NCI-H1105 (cell line): ENCODE measurements at regions not wholly inside any gene's neighbourhood (a gene's known extent, or its start where the extent isn't known, plus 50 kb on each side); places are given as distances from the start of the nearest gene placed in this dataset.

Experiments
- DNase-seq: peaks from one replicate; lab custom pipeline; 2025; lab: John Stamatoyannopoulos, UW

DNA sequence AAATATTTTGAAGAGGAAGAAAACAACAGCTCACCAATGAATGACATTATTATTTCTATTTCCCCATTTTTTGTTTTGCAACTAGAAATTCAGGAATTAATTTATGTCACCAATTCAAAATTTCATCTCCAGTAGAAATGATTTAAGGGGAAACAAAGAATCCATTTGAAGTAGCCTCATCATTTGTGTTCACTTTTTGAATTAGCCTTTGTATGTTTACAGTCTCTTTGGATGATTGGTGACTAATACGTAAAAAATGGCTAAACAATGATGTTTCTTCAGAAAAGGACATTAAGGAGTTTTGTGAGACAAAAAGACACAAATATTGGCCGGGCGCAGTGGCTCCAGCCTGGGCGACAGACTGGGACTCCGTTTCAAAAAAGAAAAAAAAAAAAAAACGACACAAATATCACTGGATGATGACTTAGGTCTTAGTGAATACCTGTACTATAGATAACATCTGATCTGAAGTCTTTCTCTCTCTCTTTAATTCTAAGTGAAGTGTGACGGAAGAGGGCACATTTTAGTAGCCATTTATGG is 313.2 kb downstream of the PIK3C3 start:
- no peak for DNase-seq

DNA sequence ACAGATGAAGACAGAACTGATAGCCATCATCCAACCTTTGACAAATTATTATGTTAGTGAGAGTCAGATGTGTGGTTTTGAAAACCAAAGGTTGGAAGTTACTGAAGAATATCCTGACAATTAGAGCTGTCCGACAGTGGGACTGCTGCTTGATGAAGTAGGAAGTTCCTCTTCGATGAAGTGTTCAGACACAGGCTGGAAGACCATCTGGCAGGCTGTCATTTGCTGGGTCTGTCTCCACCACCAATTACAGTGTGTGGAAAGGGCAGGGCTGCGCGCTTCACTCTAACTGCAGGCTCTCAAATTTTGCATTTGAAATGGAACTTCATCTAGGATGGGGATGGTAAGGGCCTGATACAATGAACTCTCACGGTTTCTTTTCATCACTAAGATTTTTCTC is 313.8 kb downstream of the PIK3C3 start:
- DNase-seq: no peak

GRCh38 chr18:42271647-42272414 is 316.8 kb downstream of the PIK3C3 start:
- DNase-seq: no peak

DNA sequence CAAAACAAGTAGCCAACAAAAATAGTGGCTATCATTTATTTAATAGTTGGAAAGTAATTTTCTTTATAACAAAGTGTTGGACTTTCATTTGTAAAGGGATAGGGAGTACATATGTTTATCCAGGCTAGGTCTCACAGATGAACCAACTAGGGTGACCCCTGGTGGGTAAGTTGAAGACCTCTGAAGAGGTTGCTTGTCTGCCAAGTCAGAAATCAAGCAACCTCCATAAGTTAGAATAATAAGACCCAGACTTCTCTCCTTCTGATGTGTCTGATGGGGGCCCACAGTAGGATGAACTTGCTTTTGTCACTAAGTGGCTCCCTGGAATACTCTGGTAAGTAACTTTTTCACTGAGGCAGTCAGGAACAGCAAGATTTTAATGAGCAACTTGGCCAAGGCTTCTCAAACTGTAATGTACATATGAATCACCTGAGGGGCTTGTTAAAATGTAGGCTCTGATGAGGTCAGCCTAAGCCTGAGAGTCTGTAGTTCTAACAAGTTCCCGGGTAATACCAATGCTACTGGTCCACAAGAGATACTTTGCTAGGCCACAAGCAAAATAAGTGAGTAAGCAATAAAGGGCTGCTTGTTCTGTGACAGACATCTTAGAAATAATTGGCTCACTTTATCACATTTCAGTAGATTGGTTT is 319.6 kb downstream of the PIK3C3 start:
- no peak for DNase-seq

- DNase-seq: no peak
These were observed 320.1 kb downstream of the PIK3C3 start for GRCh38 chr18:42275138-42275535.

DNA sequence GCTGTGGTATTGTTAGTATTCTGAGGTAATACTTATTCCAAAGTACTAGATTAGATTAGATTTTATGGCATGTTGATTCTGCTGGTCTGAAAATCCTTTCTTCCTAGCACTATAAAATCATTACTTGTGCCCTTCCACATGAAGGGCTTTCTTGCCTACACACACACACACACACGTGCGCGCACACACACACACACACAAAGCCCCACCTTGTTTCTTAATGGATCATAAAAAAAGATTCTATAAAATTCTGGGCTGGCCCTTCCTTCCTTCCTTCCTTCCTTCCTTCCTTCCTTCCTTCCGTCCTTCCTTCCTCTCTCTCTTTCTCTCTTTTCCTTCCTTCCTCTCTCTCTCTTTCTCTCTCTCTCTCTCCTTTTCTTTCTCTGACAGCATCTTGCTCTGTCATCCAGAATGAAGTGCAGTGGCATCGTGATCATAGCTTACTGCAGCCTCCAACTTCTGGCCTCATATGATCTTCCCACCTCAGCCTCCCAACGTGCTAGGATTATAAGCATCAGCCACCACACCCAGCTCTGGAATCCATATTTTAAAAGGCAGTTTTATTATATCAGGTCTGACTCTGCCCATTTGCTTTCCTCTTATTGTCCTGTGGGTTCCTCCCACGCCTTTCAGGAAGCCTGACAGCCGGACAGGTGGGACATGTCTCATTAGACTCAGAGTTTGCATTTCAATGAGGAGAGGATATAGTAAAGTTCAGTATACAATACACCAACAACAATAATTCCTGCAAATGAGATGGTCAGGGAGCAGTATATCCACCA is 321.1 kb downstream of the PIK3C3 start:
- no peak for DNase-seq

DNA sequence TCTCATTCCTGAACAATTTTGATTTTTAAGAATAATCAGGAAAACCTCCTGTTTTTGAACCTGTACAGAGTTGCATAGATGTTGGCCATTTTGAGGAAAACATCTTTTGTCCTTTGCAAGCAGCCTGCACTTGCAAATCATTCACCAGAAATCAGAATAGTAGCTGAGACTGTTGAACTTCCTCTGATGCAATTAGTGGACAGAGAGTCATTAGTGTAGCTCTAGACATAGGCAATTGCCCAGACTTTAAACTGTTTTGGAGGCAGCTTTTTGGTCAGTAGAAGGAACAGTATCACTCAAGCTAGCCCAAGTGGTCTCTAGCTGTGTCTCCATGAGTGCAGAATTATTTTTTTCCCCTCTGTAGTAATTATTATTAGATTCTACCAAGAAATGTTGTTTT is 326.1 kb downstream of the PIK3C3 start:
- no peak for DNase-seq

- no peak for DNase-seq
These were observed 326.8 kb downstream of the PIK3C3 start for GRCh38 chr18:42281851-42282250.

DNA sequence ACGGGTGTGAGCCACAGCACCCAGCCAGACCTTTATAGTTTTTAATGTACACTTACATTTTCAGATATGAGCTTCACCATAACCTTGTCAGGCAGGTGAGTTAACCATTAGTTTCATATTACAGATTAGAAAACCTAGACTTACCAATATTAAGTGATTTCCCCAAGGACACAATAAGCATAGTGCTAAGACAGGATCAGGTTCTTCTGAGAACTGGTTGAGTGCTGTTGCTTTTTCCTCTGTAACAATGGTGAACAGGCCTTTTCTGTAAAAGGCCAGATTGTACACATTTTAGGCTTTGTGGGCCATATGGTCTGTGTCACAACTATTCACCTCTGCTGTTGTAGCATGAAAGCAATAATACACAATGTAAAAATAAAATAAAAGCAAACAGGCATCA is 332.0 kb downstream of the PIK3C3 start:
- no peak for DNase-seq

GRCh38 chr18:42288129-42288528 is 333.1 kb downstream of the PIK3C3 start:
- DNase-seq: no peak

DNA sequence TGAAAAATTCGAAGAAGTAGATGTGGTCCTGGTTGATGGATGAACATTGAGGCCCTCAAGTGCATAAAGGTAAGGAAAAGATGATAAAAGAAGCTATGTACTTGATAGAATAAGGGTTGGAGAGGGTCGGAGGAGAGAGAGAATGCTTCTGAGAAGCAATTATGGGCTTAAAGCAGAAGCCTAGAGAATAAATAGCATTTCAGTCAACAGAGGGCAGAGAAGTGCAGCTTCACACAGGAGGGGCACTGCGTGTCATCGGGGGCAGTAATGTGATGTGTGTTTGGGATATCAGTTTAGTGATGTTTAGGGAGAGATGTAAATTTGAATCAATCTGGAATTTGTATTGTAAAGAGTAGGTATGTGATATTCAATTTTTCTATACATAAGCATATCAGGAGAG is 334.5 kb downstream of the PIK3C3 start:
- DNase-seq: no peak

GRCh38 chr18:42290318-42291307 is 335.6 kb downstream of the PIK3C3 start:
- DNase-seq: no peak

DNA sequence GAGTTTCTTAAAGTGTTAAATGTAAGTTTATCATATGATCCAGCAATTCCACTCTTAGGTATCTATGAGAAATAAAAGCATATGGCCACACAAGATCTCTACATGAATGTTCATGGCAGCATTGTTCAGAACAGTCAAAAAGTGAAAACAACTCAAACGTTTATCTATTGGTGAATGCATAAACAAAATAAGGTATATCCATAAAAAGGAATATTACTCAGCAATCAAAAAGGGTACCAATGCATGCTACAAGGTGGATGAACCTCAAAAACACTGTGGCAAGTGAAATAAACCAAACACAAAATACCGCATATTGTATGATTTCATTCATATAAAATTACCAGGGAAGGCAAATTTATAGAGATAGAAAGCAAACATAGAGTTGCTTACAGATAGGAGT is 337.6 kb downstream of the PIK3C3 start:
- no peak for DNase-seq

DNA sequence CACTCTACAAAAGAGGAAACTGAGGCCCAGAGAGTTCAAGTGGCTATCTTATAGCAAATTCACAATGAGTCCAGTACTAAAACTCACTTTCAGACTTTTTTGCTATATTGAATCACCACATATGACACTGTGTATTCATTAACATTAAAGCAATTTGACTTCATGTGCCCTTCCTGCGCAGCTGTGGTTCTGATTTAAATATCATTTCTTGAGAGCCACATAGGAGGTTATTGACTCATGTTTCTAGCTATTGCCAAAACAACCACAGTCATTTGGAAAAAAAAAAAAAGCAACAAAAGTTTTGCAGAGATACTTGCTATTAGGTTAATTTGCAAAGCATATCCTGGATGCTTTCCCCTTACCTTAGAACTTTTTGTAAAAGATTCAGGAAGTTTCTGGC is 341.2 kb downstream of the PIK3C3 start:
- no peak for DNase-seq

DNA sequence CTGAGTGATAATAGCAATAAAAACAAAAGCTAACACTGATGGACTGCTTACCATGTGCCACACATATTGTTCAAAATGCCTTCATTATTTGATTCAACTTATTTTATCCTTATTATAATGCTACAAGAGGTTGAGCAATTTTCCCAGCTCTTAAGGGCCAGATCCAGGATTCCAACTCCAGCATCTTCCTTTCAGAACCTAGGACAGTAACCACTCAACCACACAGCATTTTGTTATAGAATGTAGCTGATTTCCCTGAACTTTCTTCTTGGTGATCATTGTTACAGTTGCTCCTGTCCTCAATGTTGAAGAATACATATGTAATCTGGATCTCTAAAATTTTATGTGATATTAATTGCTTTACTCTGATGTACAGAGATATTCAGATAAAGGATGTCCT is 341.7 kb downstream of the PIK3C3 start:
- DNase-seq: no peak

DNA sequence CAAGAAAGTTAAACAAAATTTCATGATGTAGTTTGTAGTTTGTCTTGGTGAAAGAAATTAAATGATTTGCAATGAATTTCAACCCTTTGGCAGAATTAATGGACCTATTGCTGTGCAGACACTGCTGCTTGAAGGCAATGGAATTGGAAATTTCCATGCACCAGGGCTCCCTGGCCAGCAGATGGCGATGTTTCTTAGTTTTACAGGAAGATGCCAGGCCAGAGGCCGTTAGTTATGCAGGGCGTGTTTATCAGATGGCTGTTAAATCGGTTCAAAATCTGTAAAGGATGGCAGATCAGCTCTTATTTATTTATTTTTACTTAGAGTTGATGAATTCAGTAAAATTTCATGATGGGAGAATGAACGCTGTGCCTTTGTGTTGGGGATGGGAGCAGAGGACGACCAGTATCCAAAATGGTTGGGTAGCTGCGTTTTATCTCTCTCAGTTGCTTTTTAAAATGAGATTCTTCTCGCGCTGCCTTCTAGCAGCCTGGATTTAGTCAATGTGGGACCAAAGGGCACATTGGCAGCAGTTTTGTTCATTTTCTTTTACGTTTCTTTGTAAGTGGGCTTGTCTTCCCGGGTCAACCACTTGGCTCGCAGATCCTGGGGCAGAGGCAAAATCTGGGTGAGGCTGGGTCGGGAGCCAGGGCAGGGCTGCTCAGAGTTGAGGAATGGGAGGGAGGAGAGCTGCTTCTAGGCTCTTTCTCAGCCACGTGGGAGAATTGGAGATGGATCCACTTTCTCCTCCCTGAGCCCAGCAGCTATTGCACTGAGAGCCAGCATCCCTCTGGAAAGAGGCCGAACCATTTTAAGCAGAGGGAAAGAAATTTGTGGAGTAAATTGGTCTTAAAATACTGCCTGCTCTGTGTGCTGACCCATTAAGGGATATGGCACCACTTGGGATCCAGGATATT is 344.0 kb downstream of the PIK3C3 start:
- peak; percentile 69 for DNase-seq

DNA sequence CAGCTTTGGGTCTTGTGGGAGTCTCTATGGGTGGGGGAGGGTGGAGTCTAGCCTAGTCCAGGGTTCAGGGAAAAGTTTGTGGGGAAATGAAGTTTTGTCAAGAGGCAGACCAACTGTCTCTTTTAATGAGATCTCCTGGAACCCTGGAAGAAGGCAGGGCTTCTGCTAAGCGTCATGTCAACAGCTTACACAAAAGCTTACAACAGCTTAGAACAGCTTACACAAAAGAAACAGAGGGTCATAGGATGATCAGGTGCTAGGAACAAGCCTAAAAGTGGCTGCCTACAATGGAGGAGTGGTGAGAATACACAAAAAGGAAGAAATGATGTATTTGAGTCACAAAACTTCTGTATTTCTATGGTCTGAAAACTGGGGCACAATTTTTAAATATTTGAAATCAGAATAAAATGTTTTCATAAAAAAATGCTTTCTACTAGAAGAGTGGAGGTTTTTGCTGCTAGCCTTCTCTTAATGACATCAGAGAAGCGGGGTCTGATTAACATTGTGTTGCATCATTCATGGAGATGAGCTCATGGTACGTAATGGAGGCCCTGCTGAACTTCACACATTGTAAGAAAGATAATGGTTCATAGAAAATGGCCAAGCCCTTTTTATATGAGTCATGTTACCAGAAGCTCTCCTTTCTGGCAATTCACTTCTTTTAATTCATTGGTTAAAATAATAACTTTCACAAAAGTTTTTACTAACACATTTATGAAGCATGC is 351.0 kb downstream of the PIK3C3 start:
- no peak for DNase-seq

DNA sequence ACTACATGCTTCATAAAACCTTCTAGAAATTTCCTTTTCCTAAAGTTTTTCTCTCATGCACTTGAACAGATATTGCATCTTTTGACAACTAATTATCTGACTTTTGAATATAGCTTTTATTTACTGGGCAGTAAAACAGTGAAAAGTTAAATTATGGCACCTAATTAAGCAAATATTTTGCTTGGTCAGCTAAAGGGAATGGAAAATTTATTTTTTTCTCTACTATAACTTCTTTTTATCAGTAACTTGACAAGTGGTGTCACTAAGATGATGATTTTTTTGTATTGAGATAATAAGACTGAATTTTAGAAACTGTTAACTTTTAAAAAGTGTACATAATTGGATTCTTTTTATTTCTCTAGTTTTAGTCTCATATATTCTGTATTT is 351.6 kb downstream of the PIK3C3 start:
- DNase-seq: no peak

DNA sequence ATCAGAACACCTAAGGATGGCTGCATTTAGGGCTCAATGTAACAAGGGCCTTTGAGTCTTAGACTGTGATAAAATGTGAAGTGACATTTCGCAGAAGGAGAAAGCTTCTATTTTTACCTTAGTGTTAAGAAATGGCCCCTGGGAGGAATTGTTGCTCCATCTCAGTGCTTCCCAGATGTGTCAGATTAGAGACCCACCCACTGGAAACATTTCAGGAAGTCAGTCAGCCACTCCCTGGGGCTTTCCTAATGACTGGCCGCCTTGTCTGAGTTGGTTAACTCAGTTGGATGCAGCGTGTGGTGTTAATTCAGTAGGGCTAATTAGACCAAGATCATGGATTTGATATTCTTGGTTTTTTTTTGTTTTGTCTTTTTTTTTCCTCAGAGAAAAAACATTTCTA is 355.9 kb downstream of the PIK3C3 start:
- no peak for DNase-seq

GRCh38 chr18:42326752-42327151 is 371.7 kb downstream of the PIK3C3 start:
- DNase-seq: no peak
